Liver (tissue), 8 donors: ENCODE measurements at regions not wholly inside any gene's neighbourhood (a gene's known extent, or its start where the extent isn't known, plus 50 kb on each side); places are given as distances from the start of the nearest gene placed in this dataset.

Source experiments
- DNase-seq: peaks from one replicate; pipeline ENCODE4 v3.0.0-alpha.2; 2017; ENCODE audit warnings: low spot score
- H3K27ac ChIP-seq, 2 donors: one replicate each; pipeline ENCODE4 v1.7.0; 2013; ENCODE audit warnings: inconsistent platforms in 2 of 2, low read length in 2 of 2, control low read depth in 1 of 2, low read depth in 1 of 2, mild to moderate bottlenecking in 1 of 2
- H3K27me3 ChIP-seq, 4 donors: one replicate each; pipeline versions ENCODE4 v1.6.1 to v1.7.0; 2013; ENCODE audit warnings: low read length in 3 of 4, inconsistent platforms in 1 of 4, mild to moderate bottlenecking in 1 of 4, moderate library complexity in 1 of 4; ENCODE audit not compliant: control insufficient read depth in 4 of 4, insufficient read depth in 4 of 4
- H3K36me3 ChIP-seq, 4 donors: one replicate each; pipeline versions ENCODE4 v1.6.1 to v1.7.0; 2013; ENCODE audit warnings: low read length in 3 of 4, mild to moderate bottlenecking in 3 of 4, low read depth in 1 of 4, moderate library complexity in 1 of 4; ENCODE audit not compliant: control insufficient read depth in 4 of 4, insufficient read depth in 3 of 4
- H3K4me1 ChIP-seq, 4 donors: one replicate each; pipeline versions ENCODE4 v1.6.1 to v1.7.0; 2013; ENCODE audit warnings: low read length in 3 of 4, mild to moderate bottlenecking in 3 of 4, moderate library complexity in 1 of 4; ENCODE audit not compliant: control insufficient read depth in 4 of 4, insufficient read depth in 4 of 4
- H3K4me3 ChIP-seq, 3 donors: one replicate each; pipeline versions ENCODE4 v1.6.1 to v1.7.0; 2013; ENCODE audit warnings: low read length in 3 of 3, control low read depth in 1 of 3, low read depth in 1 of 3, mild to moderate bottlenecking in 1 of 3
- H3K9ac ChIP-seq, 2 donors: one replicate each; pipeline ENCODE4 v1.7.0; 2013; ENCODE audit warnings: low read length in 2 of 2, mild to moderate bottlenecking in 2 of 2, moderate library complexity in 2 of 2, control low read depth in 1 of 2, low read depth in 1 of 2
- H3K9me3 ChIP-seq, 4 donors: one replicate each; pipeline versions ENCODE4 v1.6.1 to v1.7.0; 2013; ENCODE audit warnings: low read length in 3 of 4; ENCODE audit not compliant: control insufficient read depth in 4 of 4
- CTCF ChIP-seq: fragments of 150-350 bp; IDR thresholded peaks from 2 replicates; pipeline ENCODE4 v1.5.1; 2017; ENCODE audit warnings: improper control_type of control experiment, low read depth, low read length; ENCODE audit not compliant: missing input control
- EGR1 ChIP-seq, 2 donors: IDR thresholded peaks; 2 replicates each; pipeline ENCODE4 v1.6.1; 2016 to 2018; ENCODE audit warnings: antibody characterized with exemption in 2 of 2, low read depth in 2 of 2
- FOXA1 ChIP-seq: IDR thresholded peaks from 2 replicates; pipeline ENCODE4 v1.6.1; 2016; ENCODE audit warnings: antibody characterized with exemption
- FOXA2 ChIP-seq: IDR thresholded peaks from 2 replicates; pipeline ENCODE4 v1.6.1; 2016; ENCODE audit warnings: antibody characterized with exemption
- GABPA ChIP-seq, 2 donors: IDR thresholded peaks in 1 of 2; conservative IDR thresholded peaks in 1 of 2; 2 replicates each; pipeline ENCODE4 v1.6.1; 2016; ENCODE audit warnings: antibody characterized with exemption in 2 of 2, mild to moderate bottlenecking in 1 of 2, moderate library complexity in 1 of 2
- HNF4A ChIP-seq, 2 donors: conservative IDR thresholded peaks; 2 replicates each; pipeline ENCODE4 v1.6.1; 2016; ENCODE audit warnings: antibody characterized with exemption in 2 of 2, mild to moderate bottlenecking in 2 of 2
- HNF4G ChIP-seq: IDR thresholded peaks from 2 replicates; pipeline ENCODE4 v1.6.1; 2016; ENCODE audit warnings: antibody characterized with exemption
- JUND ChIP-seq, 2 donors: IDR thresholded peaks; 2 replicates each; pipeline ENCODE4 v1.6.1; 2016; ENCODE audit warnings: antibody characterized with exemption in 2 of 2
- MAX ChIP-seq: IDR thresholded peaks from 2 replicates; pipeline ENCODE4 v1.6.1; 2016; ENCODE audit warnings: antibody characterized with exemption
- NR2F2 ChIP-seq: IDR thresholded peaks from 2 replicates; pipeline ENCODE4 v1.6.1; 2016; ENCODE audit warnings: antibody characterized with exemption
- RAD21 ChIP-seq, 2 donors: IDR thresholded peaks; 2 replicates each; pipeline ENCODE4 v1.6.1; 2016; ENCODE audit warnings: antibody characterized with exemption in 2 of 2, mild to moderate bottlenecking in 2 of 2
- RXRA ChIP-seq, 2 donors: IDR thresholded peaks; 2 replicates each; pipeline ENCODE4 v1.6.1; 2017 to 2018; ENCODE audit warnings: antibody characterized with exemption in 2 of 2, mild to moderate bottlenecking in 1 of 2
- SP1 ChIP-seq: IDR thresholded peaks from 2 replicates; pipeline ENCODE4 v1.6.1; 2018; ENCODE audit warnings: antibody characterized with exemption, mild to moderate bottlenecking
- TAF1 ChIP-seq: conservative IDR thresholded peaks from 2 replicates; pipeline ENCODE4 v1.6.1; 2016; ENCODE audit warnings: antibody characterized with exemption, mild to moderate bottlenecking
- YY1 ChIP-seq: IDR thresholded peaks from 2 replicates; pipeline ENCODE4 v1.6.1; 2016; ENCODE audit warnings: antibody characterized with exemption, mild to moderate bottlenecking
- WGBS: extraction: QIAGEN DNeasy Blood & Tissue Kit; methylation state at CpG from one replicate; pipeline ENCODE4 v1.1.7; 2013; 5-methylcytosine and 5-hydroxymethylcytosine counted together
- TF ChIP-seq, protein P1 (sequence below): IDR thresholded peaks from 2 replicates; pipeline ENCODE4 v1.6.1; 2016; ENCODE audit warnings: antibody characterized with exemption, mild to moderate bottlenecking
- TF ChIP-seq, protein P2 (sequence below): IDR thresholded peaks from 2 replicates; pipeline ENCODE4 v1.6.1; 2016; ENCODE audit warnings: antibody characterized with exemption
- TF ChIP-seq, protein P3 (sequence below): IDR thresholded peaks from 2 replicates; pipeline ENCODE4 v1.6.1; 2016; ENCODE audit warnings: antibody characterized with exemption
- donor health status: healthy.
- donor health status: healthy.
- donor health status: healthy.
- donor health status: healthy.
- donor health status: healthy.

- Histone ChIP-seq H3K9me3 (no peaks in the 10 kb centered on the region), H3K27ac (no peak overlapping the region), H3K4me3 (no peak overlapping the region), H3K9ac (no peak overlapping the region), H3K4me1 (no peaks in the 10 kb centered on the region), H3K27me3 (no peaks in the 10 kb centered on the region), H3K36me3 (no peaks in the 10 kb centered on the region)
- DNase-seq: no peak
- no peak for TF ChIP-seq FOXA1
- TF ChIP-seq, protein P1, sequence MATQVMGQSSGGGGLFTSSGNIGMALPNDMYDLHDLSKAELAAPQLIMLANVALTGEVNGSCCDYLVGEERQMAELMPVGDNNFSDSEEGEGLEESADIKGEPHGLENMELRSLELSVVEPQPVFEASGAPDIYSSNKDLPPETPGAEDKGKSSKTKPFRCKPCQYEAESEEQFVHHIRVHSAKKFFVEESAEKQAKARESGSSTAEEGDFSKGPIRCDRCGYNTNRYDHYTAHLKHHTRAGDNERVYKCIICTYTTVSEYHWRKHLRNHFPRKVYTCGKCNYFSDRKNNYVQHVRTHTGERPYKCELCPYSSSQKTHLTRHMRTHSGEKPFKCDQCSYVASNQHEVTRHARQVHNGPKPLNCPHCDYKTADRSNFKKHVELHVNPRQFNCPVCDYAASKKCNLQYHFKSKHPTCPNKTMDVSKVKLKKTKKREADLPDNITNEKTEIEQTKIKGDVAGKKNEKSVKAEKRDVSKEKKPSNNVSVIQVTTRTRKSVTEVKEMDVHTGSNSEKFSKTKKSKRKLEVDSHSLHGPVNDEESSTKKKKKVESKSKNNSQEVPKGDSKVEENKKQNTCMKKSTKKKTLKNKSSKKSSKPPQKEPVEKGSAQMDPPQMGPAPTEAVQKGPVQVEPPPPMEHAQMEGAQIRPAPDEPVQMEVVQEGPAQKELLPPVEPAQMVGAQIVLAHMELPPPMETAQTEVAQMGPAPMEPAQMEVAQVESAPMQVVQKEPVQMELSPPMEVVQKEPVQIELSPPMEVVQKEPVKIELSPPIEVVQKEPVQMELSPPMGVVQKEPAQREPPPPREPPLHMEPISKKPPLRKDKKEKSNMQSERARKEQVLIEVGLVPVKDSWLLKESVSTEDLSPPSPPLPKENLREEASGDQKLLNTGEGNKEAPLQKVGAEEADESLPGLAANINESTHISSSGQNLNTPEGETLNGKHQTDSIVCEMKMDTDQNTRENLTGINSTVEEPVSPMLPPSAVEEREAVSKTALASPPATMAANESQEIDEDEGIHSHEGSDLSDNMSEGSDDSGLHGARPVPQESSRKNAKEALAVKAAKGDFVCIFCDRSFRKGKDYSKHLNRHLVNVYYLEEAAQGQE: no peak
- TF ChIP-seq SP1: no peak
- TF ChIP-seq RAD21 (IDR thresholded peaks at IDR 0.05): no peak
- no peak for TF ChIP-seq HNF4A (conservative IDR thresholded peaks at IDR 0.05)
- no peak for TF ChIP-seq EGR1 (IDR thresholded peaks at IDR 0.05; ENCODE audit: low read depth in 2 of 2)
- no peak for TF ChIP-seq CTCF
- TF ChIP-seq, protein P2, sequence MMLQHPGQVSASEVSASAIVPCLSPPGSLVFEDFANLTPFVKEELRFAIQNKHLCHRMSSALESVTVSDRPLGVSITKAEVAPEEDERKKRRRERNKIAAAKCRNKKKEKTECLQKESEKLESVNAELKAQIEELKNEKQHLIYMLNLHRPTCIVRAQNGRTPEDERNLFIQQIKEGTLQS: no peak
- TF ChIP-seq HNF4G: no peak
- TF ChIP-seq TAF1: no peak
- TF ChIP-seq GABPA (IDR thresholded peaks at IDR 0.05 in 1 of 2, conservative IDR thresholded peaks at IDR 0.05 in 1 of 2): no peak
- TF ChIP-seq RXRA (IDR thresholded peaks at IDR 0.05): no peak
- TF ChIP-seq JUND (IDR thresholded peaks at IDR 0.05): no peak
- no peak for TF ChIP-seq FOXA2
- WGBS: 86% methylated on average over 4 of the region's 4 CpGs
Observed at GRCh38 chr2:84048964-84049363, 410.1 kb downstream of the SUCLG1 start.

DNA sequence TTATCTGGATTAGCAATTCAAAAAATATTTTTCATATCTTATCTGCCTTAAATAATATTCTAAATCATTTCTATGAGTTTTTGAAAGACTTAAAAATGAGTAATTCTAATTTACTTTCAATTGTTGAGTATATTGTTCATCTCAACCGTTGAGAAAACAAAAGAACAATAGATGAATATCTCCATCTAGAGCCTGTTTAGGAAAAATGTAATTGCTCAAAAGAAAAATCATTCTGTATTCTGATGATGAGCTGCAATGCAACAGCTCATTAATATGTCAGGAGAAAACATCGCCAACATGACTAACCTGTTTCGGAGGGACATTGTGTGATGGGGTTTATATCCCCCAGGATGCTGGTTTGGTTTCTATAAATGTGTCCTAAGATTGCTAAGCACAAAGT lies 417.6 kb downstream of the SUCLG1 start:
- DNase-seq: no peak
- Histone ChIP-seq H3K4me1 (no peaks in the 10 kb centered on the region), H3K36me3 (no peaks in the 10 kb centered on the region), H3K4me3 (no peak overlapping the region), H3K27me3 (no peaks in the 10 kb centered on the region), H3K27ac (no peak overlapping the region), H3K9ac (no peak overlapping the region), H3K9me3 (no peaks in the 10 kb centered on the region)
- TF ChIP-seq GABPA (IDR thresholded peaks at IDR 0.05 in 1 of 2, conservative IDR thresholded peaks at IDR 0.05 in 1 of 2): no peak
- TF ChIP-seq, protein P1: no peak
- no peak for TF ChIP-seq FOXA1
- TF ChIP-seq, protein P3, sequence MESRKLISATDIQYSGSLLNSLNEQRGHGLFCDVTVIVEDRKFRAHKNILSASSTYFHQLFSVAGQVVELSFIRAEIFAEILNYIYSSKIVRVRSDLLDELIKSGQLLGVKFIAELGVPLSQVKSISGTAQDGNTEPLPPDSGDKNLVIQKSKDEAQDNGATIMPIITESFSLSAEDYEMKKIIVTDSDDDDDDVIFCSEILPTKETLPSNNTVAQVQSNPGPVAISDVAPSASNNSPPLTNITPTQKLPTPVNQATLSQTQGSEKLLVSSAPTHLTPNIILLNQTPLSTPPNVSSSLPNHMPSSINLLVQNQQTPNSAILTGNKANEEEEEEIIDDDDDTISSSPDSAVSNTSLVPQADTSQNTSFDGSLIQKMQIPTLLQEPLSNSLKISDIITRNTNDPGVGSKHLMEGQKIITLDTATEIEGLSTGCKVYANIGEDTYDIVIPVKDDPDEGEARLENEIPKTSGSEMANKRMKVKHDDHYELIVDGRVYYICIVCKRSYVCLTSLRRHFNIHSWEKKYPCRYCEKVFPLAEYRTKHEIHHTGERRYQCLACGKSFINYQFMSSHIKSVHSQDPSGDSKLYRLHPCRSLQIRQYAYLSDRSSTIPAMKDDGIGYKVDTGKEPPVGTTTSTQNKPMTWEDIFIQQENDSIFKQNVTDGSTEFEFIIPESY: no peak
- no peak for TF ChIP-seq JUND (IDR thresholded peaks at IDR 0.05)
- TF ChIP-seq NR2F2: no peak
- no peak for TF ChIP-seq YY1
- no peak for TF ChIP-seq EGR1 (IDR thresholded peaks at IDR 0.05; ENCODE audit: low read depth in 2 of 2)
- TF ChIP-seq MAX: no peak
- TF ChIP-seq SP1: no peak
- WGBS: 83% methylated on average over 3 of the region's 3 CpGs
